Naive B cell (primary cell): ENCODE measurements at regions not wholly inside any gene's neighbourhood (a gene's known extent, or its start where the extent isn't known, plus 50 kb on each side); places are given as distances from the start of the nearest gene placed in this dataset.
"Not testable (repeated sequence)": the region's sequence is repeated elsewhere in the genome, so short reads cannot be mapped to it uniquely, and the experiment has no call there.

ENCODE experiments used
- ATAC-seq, 2 donors: fragments of 150-1000 bp; cut with Tn5 transposase; 2 replicates each; pipeline ENCODE4 v1.10.0; 2021; ENCODE audit warnings: low read depth in 2 of 2, mild to moderate bottlenecking in 2 of 2, moderate library complexity in 2 of 2
- DNase-seq: peaks from one replicate; pipeline ENCODE4 v3.0.0; 2022
- H3K27ac Mint-ChIP-seq, 6 donors: one replicate each; pipeline ENCODE4 v1.8.0; 2020 to 2022; ENCODE audit warnings: mild to moderate bottlenecking in 6 of 6, mixed read lengths in 6 of 6, moderate library complexity in 5 of 6, inconsistent platforms in 2 of 6
- H3K27me3 Mint-ChIP-seq, 3 donors: one replicate each; pipeline ENCODE4 v1.8.0; 2021 to 2022; ENCODE audit warnings: mixed read lengths in 3 of 3, mild to moderate bottlenecking in 1 of 3
- H3K36me3 Mint-ChIP-seq, 2 donors: one replicate each; pipeline ENCODE4 v1.8.0; 2020 to 2022; ENCODE audit warnings: mixed read lengths in 2 of 2, inconsistent platforms in 1 of 2, mild to moderate bottlenecking in 1 of 2
- H3K4me1 Mint-ChIP-seq, 3 donors: one replicate each; pipeline ENCODE4 v1.8.0; 2020 to 2022; ENCODE audit warnings: mixed read lengths in 3 of 3, inconsistent platforms in 1 of 3, mild to moderate bottlenecking in 1 of 3, moderate library complexity in 1 of 3
- H3K4me3 Mint-ChIP-seq, 8 donors: one replicate each; pipeline ENCODE4 v1.8.0; 2020 to 2022; ENCODE audit warnings: mild to moderate bottlenecking in 8 of 8, mixed read lengths in 8 of 8, moderate library complexity in 8 of 8, inconsistent platforms in 2 of 8
- H3K9me3 Mint-ChIP-seq, 7 donors: one replicate each; pipeline ENCODE4 v1.8.0; 2020 to 2022; ENCODE audit warnings: mixed read lengths in 7 of 7, mild to moderate bottlenecking in 5 of 7, inconsistent platforms in 2 of 7, moderate library complexity in 1 of 7

DNA sequence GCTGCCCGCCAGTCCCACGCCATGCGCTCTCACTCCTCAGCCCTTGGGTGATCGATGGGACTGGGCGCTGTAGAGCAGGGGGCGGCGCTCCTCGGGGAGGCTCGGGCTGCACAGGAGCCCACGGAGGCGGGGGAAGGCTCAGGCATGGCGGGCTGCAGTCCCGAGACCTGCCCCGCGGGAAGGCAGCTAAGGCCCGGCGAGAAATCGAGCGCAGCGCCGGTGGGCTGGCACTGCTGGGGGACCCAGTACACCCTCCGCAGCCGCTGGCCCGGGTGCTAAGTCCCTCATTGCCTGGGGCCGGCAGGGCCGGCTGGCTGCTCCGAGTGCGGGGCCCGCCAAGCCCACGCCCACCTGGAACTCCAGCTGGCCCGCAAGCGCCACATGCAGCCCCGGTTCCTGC is 102.2 kb upstream of the PDE10A start:
- not testable (repeated sequence) for H3K27me3 Mint-ChIP-seq, H3K27ac Mint-ChIP-seq, ATAC-seq, DNase-seq, H3K4me1 Mint-ChIP-seq, H3K9me3 Mint-ChIP-seq, H3K4me3 Mint-ChIP-seq, H3K36me3 Mint-ChIP-seq

- Mint-ChIP-seq H3K4me3 (no peak overlapping the region), H3K9me3 (peaks cover 0 to 10% (median 2%) of the 10 kb centered on the region in 7 donors), H3K27ac (no peak overlapping the region), H3K27me3 (peaks cover 0 to 6% (median 5%) of the 10 kb centered on the region in 3 donors), H3K36me3 (peaks cover 0 to 8% of the 10 kb centered on the region in 2 donors), H3K4me1 (no peaks in the 10 kb centered on the region)
- ATAC-seq: no peak
- DNase-seq: no peak
Measured at GRCh38 chr6:165762876-165763275, 99.8 kb upstream of the PDE10A start.

DNA sequence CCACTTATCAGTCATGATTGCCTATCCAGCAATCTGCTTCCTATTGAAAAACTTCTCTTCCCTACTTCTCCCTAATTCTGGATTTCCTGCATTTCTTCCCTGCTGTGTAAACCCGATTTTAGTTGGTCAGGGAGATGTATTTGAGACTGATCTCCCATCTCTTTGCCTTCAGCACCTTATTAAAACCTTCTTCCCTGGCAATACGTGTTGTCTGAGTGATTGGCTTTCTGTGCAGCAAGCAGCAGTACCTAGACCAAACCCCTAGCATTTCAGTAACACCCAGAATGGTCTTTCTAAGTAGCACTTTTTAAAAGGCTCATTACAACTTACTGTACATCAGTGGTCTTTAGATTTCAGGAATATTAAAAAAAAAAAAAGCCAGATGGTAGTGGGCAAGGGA is 99.1 kb upstream of the PDE10A start:
- peaks cover 0 to 6% (median 5%) of the 10 kb centered on the region in 3 donors for H3K27me3 Mint-ChIP-seq
- no peaks in the 10 kb centered on the region for H3K4me1 Mint-ChIP-seq
- H3K36me3 Mint-ChIP-seq: peaks cover 0 to 8% of the 10 kb centered on the region in 2 donors
- no peak overlapping the region for H3K27ac Mint-ChIP-seq
- peaks cover 0 to 10% (median 2%) of the 10 kb centered on the region in 7 donors for H3K9me3 Mint-ChIP-seq
- DNase-seq (no peak), ATAC-seq (no peak)
- no peak overlapping the region for H3K4me3 Mint-ChIP-seq

DNA sequence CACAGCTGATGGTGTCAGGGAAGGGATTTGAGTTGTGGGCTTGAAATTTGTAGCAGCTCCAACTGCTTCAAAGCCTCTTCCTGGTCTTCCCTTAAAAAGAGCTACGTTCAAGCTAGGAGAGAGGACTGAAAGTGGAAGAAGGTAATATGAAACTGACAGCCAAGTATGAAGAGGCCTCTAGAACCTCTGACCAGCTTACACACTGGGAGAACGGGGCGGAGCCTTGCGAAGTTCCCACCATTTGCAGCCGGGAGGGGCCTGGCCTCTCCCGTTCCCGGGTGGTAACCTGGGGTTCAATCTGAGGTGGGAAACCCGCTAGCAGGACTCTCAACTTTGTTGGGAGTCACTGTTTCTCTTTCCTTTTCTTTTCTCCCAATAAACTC is 97.8 kb upstream of the PDE10A start:
- ATAC-seq (no peak), DNase-seq (no peak)
- Mint-ChIP-seq H3K4me1 (no peaks in the 10 kb centered on the region), H3K27ac (no peak overlapping the region), H3K36me3 (peaks cover 0 to 8% of the 10 kb centered on the region in 2 donors), H3K27me3 (peaks cover 0 to 6% (median 5%) of the 10 kb centered on the region in 3 donors), H3K4me3 (no peak overlapping the region), H3K9me3 (peaks cover 0 to 10% (median 2%) of the 10 kb centered on the region in 7 donors)

DNA sequence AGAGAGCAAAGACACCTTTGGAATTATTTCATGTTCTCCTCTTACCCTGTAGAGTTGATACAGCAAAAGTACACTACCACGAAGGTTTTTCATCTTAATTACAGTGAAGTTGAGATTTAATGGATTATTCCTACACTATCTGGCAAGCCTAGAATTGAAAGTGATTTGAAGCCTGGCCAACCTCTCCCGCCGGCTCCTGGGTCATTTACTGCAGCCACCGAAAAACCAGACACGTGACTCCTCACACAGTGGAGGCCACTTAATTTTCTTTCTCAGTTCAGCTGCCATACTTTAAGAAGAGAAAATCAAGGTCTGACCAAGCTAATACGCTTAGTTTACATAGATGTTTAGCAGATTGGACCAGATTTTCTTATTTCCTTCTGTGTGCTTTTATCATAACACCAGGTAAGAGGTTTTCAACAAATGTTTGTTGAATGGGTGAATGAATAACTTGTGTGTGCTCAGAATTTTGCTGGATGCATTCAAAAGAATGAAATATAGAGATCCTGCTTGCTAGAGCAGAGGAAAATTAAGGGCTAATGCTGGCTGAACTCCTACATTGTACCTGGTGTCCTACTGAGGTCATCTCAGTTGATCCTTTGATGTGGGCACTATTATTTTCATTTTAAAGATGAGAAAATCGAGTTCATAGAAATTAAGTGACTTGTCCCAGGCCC is 97.2 kb upstream of the PDE10A start:
- H3K36me3 Mint-ChIP-seq: peaks cover 0 to 8% of the 10 kb centered on the region in 2 donors
- DNase-seq: no peak
- no peaks in the 10 kb centered on the region for H3K4me1 Mint-ChIP-seq
- ATAC-seq: no peak
- peaks cover 0 to 6% (median 5%) of the 10 kb centered on the region in 3 donors for H3K27me3 Mint-ChIP-seq
- no peak overlapping the region for H3K4me3 Mint-ChIP-seq
- H3K9me3 Mint-ChIP-seq: peaks cover 0 to 10% (median 2%) of the 10 kb centered on the region in 7 donors
- no peak overlapping the region for H3K27ac Mint-ChIP-seq

- no peak for ATAC-seq
- no peaks in the 10 kb centered on the region for H3K4me1 Mint-ChIP-seq
- peaks cover 0 to 10% (median 2%) of the 10 kb centered on the region in 7 donors for H3K9me3 Mint-ChIP-seq
- H3K4me3 Mint-ChIP-seq: no peak overlapping the region
- peaks cover 0 to 6% (median 5%) of the 10 kb centered on the region in 3 donors for H3K27me3 Mint-ChIP-seq
- H3K36me3 Mint-ChIP-seq: peaks cover 0 to 8% of the 10 kb centered on the region in 2 donors
- H3K27ac Mint-ChIP-seq: peak overlapping the region in 2 of 6 donors; percentile 81 to 85
- no peak for DNase-seq
Measured at GRCh38 chr6:165758441-165758840, 95.4 kb upstream of the PDE10A start.

GRCh38 chr6:165755583-165755982 is 92.5 kb upstream of the PDE10A start:
- no peak for DNase-seq
- Mint-ChIP-seq H3K36me3 (peaks cover 0 to 8% of the 10 kb centered on the region in 2 donors), H3K4me1 (no peaks in the 10 kb centered on the region), H3K27me3 (no peaks in the 10 kb centered on the region), H3K9me3 (peaks cover 0 to 6% (median 0%) of the 10 kb centered on the region in 7 donors), H3K4me3 (no peak overlapping the region), H3K27ac (no peak overlapping the region)
- ATAC-seq: no peak

DNA sequence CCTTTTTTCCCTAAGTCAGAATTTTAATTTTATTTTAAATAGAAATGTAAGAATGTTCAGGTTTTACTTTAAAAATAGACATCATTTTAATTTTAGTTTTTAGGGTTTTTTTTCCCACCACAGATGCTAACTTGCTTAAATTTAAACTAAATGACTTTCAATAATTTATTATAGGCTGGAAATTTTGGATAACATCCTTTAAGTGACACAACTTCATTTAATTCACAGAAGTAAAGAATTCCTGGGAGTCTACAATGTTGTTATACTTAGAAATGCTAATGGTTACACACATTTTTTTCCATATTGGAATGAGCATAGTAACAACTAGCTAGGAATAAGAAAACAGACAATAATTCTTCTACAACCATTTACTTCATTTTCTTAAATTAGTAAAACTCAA is 90.5 kb upstream of the PDE10A start:
- DNase-seq: no peak
- Mint-ChIP-seq H3K4me1 (no peaks in the 10 kb centered on the region), H3K9me3 (peaks cover 0 to 11% (median 6%) of the 10 kb centered on the region in 7 donors), H3K27ac (no peak overlapping the region), H3K27me3 (no peaks in the 10 kb centered on the region), H3K4me3 (no peak overlapping the region), H3K36me3 (peaks cover 0 to 6% of the 10 kb centered on the region in 2 donors)
- no peak for ATAC-seq

- Mint-ChIP-seq H3K27me3 (no peaks in the 10 kb centered on the region), H3K4me1 (no peaks in the 10 kb centered on the region), H3K36me3 (no peaks in the 10 kb centered on the region), H3K27ac (no peak overlapping the region), H3K4me3 (no peak overlapping the region), H3K9me3 (peaks cover 0 to 7% (median 5%) of the 10 kb centered on the region in 7 donors)
- DNase-seq: no peak
- ATAC-seq: no peak
Measured at GRCh38 chr6:165752451-165752850, 89.4 kb upstream of the PDE10A start.

GRCh38 chr6:165751486-165751885 is 88.4 kb upstream of the PDE10A start:
- Mint-ChIP-seq H3K9me3 (peaks cover 0 to 7% (median 5%) of the 10 kb centered on the region in 7 donors), H3K4me3 (no peak overlapping the region), H3K27me3 (no peaks in the 10 kb centered on the region), H3K36me3 (no peaks in the 10 kb centered on the region), H3K27ac (no peak overlapping the region), H3K4me1 (no peaks in the 10 kb centered on the region)
- ATAC-seq (no peak), DNase-seq (no peak)

GRCh38 chr6:165749163-165749562 is 86.1 kb upstream of the PDE10A start:
- no peak overlapping the region for H3K4me3 Mint-ChIP-seq
- H3K9me3 Mint-ChIP-seq: peaks cover 0 to 10% (median 5%) of the 10 kb centered on the region in 7 donors
- H3K4me1 Mint-ChIP-seq: no peaks in the 10 kb centered on the region
- H3K27ac Mint-ChIP-seq: peak overlapping the region in 1 of 6 donors; percentile 23
- DNase-seq (no peak), ATAC-seq (no peak)
- peaks cover 0 to 5% (median 0%) of the 10 kb centered on the region in 3 donors for H3K27me3 Mint-ChIP-seq
- H3K36me3 Mint-ChIP-seq: no peaks in the 10 kb centered on the region

DNA sequence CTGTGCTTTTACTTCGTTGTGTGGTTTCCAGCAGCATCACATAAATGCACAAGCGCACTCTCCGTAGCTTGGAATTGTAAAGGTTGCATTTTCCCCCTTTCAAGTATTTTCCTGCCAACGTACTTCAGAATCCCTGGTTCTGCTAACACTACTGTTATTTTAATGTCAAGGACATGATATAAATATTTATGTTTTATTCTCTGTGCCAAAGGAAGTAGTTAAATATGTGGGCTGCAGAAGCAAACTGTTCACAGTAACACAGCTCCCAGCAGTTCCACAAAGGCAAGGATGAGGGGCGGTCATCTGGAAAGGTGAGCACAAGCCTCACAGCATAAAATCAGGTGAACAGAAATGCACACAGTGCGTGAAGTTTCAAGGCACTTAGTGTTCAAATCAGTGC is 85.3 kb upstream of the PDE10A start:
- Mint-ChIP-seq H3K4me1 (no peaks in the 10 kb centered on the region), H3K4me3 (no peak overlapping the region), H3K27ac (no peak overlapping the region), H3K27me3 (peaks cover 0 to 5% (median 0%) of the 10 kb centered on the region in 3 donors), H3K9me3 (peaks cover 0 to 13% (median 5%) of the 10 kb centered on the region in 7 donors), H3K36me3 (no peaks in the 10 kb centered on the region)
- no peak for DNase-seq
- no peak for ATAC-seq

DNA sequence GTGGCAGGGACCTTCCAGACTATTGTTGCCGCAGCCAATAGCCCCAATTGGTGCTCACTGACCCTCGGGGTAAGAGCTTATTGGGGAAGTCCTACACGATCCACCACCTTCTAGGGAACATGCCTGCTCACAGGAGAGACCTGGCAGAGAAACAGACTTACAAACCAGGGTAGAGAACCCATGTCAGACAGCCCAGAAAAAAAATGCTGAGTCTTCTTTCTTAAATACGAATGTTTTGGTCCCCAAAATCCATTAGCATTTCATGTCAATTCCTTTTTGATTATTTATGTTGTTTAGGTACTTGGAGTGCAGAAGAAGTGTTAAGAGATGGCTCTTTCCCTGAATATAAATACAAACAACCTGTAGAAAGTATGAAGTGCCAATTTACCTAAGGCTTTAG is 84.9 kb upstream of the PDE10A start:
- no peak for DNase-seq
- Mint-ChIP-seq H3K27ac (no peak overlapping the region), H3K4me3 (no peak overlapping the region), H3K4me1 (no peaks in the 10 kb centered on the region), H3K36me3 (no peaks in the 10 kb centered on the region), H3K9me3 (peaks cover 0 to 13% (median 5%) of the 10 kb centered on the region in 7 donors), H3K27me3 (peaks cover 0 to 5% (median 0%) of the 10 kb centered on the region in 3 donors)
- ATAC-seq: no peak

DNA sequence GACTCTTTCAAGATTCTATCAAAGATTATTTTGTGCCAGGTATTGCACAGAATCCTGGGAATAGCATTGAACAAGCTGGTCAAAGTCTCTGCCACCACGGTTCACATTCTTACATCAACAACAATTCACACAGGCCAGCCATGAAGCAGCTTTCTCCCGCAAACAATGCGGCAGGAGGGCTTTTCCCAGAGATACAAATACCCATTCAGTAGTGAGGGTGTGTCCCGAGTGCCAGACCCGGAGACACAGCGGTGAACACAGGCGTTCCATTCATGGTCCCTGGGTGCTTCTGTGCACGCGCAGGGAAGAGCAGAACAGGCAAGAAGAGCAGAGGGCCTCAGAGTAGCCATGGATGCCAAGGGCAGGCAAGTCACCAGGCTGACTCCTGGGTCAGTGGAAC is 83.3 kb upstream of the PDE10A start:
- ATAC-seq (no peak), DNase-seq (no peak)
- no peaks in the 10 kb centered on the region for H3K36me3 Mint-ChIP-seq
- H3K4me3 Mint-ChIP-seq: no peak overlapping the region
- no peaks in the 10 kb centered on the region for H3K4me1 Mint-ChIP-seq
- peaks cover 0 to 13% (median 5%) of the 10 kb centered on the region in 7 donors for H3K9me3 Mint-ChIP-seq
- H3K27ac Mint-ChIP-seq: no peak overlapping the region
- peaks cover 0 to 10% (median 0%) of the 10 kb centered on the region in 3 donors for H3K27me3 Mint-ChIP-seq
